HEK293 (cell line): ENCODE measurements at regions not wholly inside any gene's neighbourhood (a gene's known extent, or its start where the extent isn't known, plus 50 kb on each side); places are given as distances from the start of the nearest gene placed in this dataset.

Experiments
- EGR2 ChIP-seq: fragments of 450-650 bp; formaldehyde crosslinking; IDR thresholded peaks from 2 replicates; pipeline ENCODE4 v1.5.1; 2016; ENCODE audit warnings: low read depth, missing biosample characterization, missing genetic modification characterization
- MYNN ChIP-seq: fragments of 450-650 bp; formaldehyde crosslinking; IDR thresholded peaks from 2 replicates; pipeline ENCODE4 v1.5.1; 2016; ENCODE audit warnings: missing biosample characterization, missing genetic modification characterization, borderline replicate concordance
- REST ChIP-seq: fragments of 450-650 bp; formaldehyde crosslinking; IDR thresholded peaks from 2 replicates; pipeline ENCODE4 v1.5.1; 2016; ENCODE audit warnings: missing biosample characterization, missing genetic modification characterization
- SP2 ChIP-seq: fragments of 450-650 bp; formaldehyde crosslinking; IDR thresholded peaks from 2 replicates; pipeline ENCODE4 v1.5.1; 2016; ENCODE audit warnings: missing biosample characterization, missing genetic modification characterization
- ZFP69B ChIP-seq: fragments of 450-650 bp; formaldehyde crosslinking; IDR thresholded peaks from 2 replicates; pipeline ENCODE4 v1.5.1; 2016; ENCODE audit warnings: missing biosample characterization, missing genetic modification characterization
- ZNF223 ChIP-seq: fragments of 450-650 bp; formaldehyde crosslinking; IDR thresholded peaks from 2 replicates; pipeline ENCODE4 v1.5.1; 2016; ENCODE audit warnings: missing biosample characterization, missing genetic modification characterization
- ZNF362 ChIP-seq: fragments of 450-650 bp; formaldehyde crosslinking; IDR thresholded peaks from 2 replicates; pipeline ENCODE4 v1.5.1; 2016; ENCODE audit warnings: missing biosample characterization, missing genetic modification characterization
- ZNF629 ChIP-seq: fragments of 450-650 bp; formaldehyde crosslinking; IDR thresholded peaks from 2 replicates; pipeline ENCODE4 v1.5.1; 2017; ENCODE audit warnings: missing biosample characterization, missing genetic modification characterization
- ZNF670 ChIP-seq: fragments of 450-650 bp; formaldehyde crosslinking; IDR thresholded peaks from 2 replicates; pipeline ENCODE4 v1.5.1; 2016; ENCODE audit warnings: missing biosample characterization, missing genetic modification characterization, low read depth
- ZNF792 ChIP-seq: fragments of 450-650 bp; formaldehyde crosslinking; IDR thresholded peaks from 2 replicates; pipeline ENCODE4 v1.5.1; 2016; ENCODE audit warnings: missing biosample characterization, missing genetic modification characterization
- ZSCAN5A ChIP-seq: fragments of 450-650 bp; formaldehyde crosslinking; IDR thresholded peaks from 2 replicates; pipeline ENCODE4 v1.5.1; 2016; ENCODE audit warnings: missing biosample characterization, missing genetic modification characterization
- TF ChIP-seq, protein P1 (sequence below): fragments of 450-650 bp; formaldehyde crosslinking; IDR thresholded peaks from 2 replicates; pipeline ENCODE4 v1.5.1; 2016; ENCODE audit warnings: missing biosample characterization, missing genetic modification characterization
- TF ChIP-seq, protein P2 (sequence below): fragments of 450-650 bp; formaldehyde crosslinking; IDR thresholded peaks from 2 replicates; pipeline ENCODE4 v1.5.1; 2016; ENCODE audit warnings: missing biosample characterization, missing genetic modification characterization

GRCh38 chr1:79694241-79694640 lies 687.7 kb upstream of the ADGRL4 start:
- TF ChIP-seq, protein P1, sequence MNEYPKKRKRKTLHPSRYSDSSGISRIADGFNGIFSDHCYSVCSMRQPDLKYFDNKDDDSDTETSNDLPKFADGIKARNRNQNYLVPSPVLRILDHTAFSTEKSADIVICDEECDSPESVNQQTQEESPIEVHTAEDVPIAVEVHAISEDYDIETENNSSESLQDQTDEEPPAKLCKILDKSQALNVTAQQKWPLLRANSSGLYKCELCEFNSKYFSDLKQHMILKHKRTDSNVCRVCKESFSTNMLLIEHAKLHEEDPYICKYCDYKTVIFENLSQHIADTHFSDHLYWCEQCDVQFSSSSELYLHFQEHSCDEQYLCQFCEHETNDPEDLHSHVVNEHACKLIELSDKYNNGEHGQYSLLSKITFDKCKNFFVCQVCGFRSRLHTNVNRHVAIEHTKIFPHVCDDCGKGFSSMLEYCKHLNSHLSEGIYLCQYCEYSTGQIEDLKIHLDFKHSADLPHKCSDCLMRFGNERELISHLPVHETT (tag by site-specific recombination) = no peak
- TF ChIP-seq ZNF792 (tag by site-specific recombination) (no peak), ZNF362 (tag by site-specific recombination) (no peak), ZNF223 (tag by site-specific recombination) (no peak), REST (tag by site-specific recombination) (no peak), ZNF670 (tag by site-specific recombination) (no peak), EGR2 (tag by site-specific recombination) (no peak), ZNF629 (tag by site-specific recombination) (no peak), ZSCAN5A (tag by site-specific recombination) (no peak), SP2 (tag by site-specific recombination) (no peak), MYNN (tag by site-specific recombination) (no peak), ZFP69B (no peak)
- TF ChIP-seq, protein P2, sequence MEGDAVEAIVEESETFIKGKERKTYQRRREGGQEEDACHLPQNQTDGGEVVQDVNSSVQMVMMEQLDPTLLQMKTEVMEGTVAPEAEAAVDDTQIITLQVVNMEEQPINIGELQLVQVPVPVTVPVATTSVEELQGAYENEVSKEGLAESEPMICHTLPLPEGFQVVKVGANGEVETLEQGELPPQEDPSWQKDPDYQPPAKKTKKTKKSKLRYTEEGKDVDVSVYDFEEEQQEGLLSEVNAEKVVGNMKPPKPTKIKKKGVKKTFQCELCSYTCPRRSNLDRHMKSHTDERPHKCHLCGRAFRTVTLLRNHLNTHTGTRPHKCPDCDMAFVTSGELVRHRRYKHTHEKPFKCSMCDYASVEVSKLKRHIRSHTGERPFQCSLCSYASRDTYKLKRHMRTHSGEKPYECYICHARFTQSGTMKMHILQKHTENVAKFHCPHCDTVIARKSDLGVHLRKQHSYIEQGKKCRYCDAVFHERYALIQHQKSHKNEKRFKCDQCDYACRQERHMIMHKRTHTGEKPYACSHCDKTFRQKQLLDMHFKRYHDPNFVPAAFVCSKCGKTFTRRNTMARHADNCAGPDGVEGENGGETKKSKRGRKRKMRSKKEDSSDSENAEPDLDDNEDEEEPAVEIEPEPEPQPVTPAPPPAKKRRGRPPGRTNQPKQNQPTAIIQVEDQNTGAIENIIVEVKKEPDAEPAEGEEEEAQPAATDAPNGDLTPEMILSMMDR (tag by site-specific recombination) = no peak
